Left lung (tissue), 4 donors: ENCODE measurements at regions not wholly inside any gene's neighbourhood (a gene's known extent, or its start where the extent isn't known, plus 50 kb on each side); places are given as distances from the start of the nearest gene placed in this dataset.
A peak's percentile ranks its signal among the peaks of the same experiment; 100 is the strongest.
"Not testable (repeated sequence)": the region's sequence is repeated elsewhere in the genome, so short reads cannot be mapped to it uniquely, and the experiment has no call there.

Experiments
- ATAC-seq: fragments of 200-7000 bp; cut with Tn5 transposase; one replicate; pipeline ENCODE4 v1.9.1; 2020; ENCODE audit warnings: moderate library complexity
- DNase-seq, 4 donors: peaks; one replicate each; pipeline ENCODE4 v3.0.0-alpha.2; 2013 to 2020
- H3K27ac ChIP-seq, 2 donors: fragments of 200-600 bp; sonication (generic) in 1 of 2; one replicate each; pipeline versions ENCODE4 v1.5.0 to v1.8.0; 2020 to 2021
- H3K27me3 ChIP-seq, 2 donors: fragments of 200-600 bp; sonication (generic) in 1 of 2; one replicate each; pipeline versions ENCODE4 v1.5.0 to v1.8.0; 2020 to 2021
- H3K36me3 ChIP-seq, 2 donors: fragments of 200-600 bp; sonication (generic) in 1 of 2; one replicate each; pipeline versions ENCODE4 v1.5.0 to v1.8.0; 2020 to 2021
- H3K4me1 ChIP-seq, 2 donors: fragments of 200-600 bp; one replicate each; pipeline ENCODE4 v1.8.0; 2021
- H3K4me3 ChIP-seq, 2 donors: fragments of 200-600 bp; sonication (generic) in 1 of 2; one replicate each; pipeline versions ENCODE4 v1.5.0 to v1.8.0; 2020 to 2021; ENCODE audit warnings: mild to moderate bottlenecking in 1 of 2
- H3K9me3 ChIP-seq, 2 donors: fragments of 200-600 bp; sonication (generic) in 1 of 2; one replicate each; pipeline versions ENCODE4 v1.5.0 to v1.8.0; 2020 to 2021
- CTCF ChIP-seq, 2 donors: fragments of 200-600 bp; sonication (generic) in 1 of 2; IDR thresholded peaks; one replicate each; pipeline versions ENCODE4 v1.5.0 to v1.8.0; 2021; ENCODE audit warnings: antibody characterized with exemption in 2 of 2
- intact Hi-C, 2 donors: fragments of 100-400 bp; cut with DNase I; formaldehyde crosslinking; loops; one replicate each; pipeline versions ENCODE4 v1.11.2 to v1.14.2; 2022
- donor health status: DM: no; HTN: yes; CAD: no.
- donor health status: DM: no; HTN: no; CAD: no.

DNA sequence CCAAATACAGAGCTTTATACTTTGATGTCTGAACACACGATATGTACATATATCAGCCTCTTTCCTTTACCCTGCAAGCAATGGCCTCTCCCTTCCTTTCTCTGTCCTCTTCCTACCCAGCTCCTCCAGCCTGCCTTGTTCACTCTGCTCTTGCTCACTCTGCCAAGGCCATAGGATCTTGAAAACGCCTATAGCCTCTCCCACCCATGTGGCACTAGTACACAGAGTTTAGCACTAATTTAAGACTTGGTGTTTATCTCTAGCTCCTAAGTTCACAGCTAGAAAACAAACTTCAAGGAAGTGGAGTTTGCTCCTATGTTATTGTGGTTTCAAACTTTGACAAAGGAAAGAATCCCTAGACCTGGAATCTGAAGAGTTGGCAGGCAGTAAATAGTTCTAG lies 225.0 kb upstream of the RUNX1 start:
- no peaks in the 10 kb centered on the region for H3K9me3 ChIP-seq
- intact Hi-C loops: no loop called here
- H3K27ac ChIP-seq: no peak overlapping the region
- H3K4me1 ChIP-seq: no peaks in the 10 kb centered on the region
- H3K36me3 ChIP-seq: no peaks in the 10 kb centered on the region
- H3K4me3 ChIP-seq: no peak overlapping the region
- H3K27me3 ChIP-seq: no peaks in the 10 kb centered on the region
- TF ChIP-seq CTCF (IDR thresholded peaks at IDR 0.05): no peak
- DNase-seq: no peak
- ATAC-seq: no peak

GRCh38 chr21:35273333-35273732 lies 224.2 kb upstream of the RUNX1 start:
- Histone ChIP-seq H3K27ac (no peak overlapping the region), H3K36me3 (no peaks in the 10 kb centered on the region), H3K9me3 (no peaks in the 10 kb centered on the region), H3K4me3 (no peak overlapping the region), H3K4me1 (no peaks in the 10 kb centered on the region), H3K27me3 (no peaks in the 10 kb centered on the region)
- intact Hi-C loops: no loop called here
- TF ChIP-seq CTCF (IDR thresholded peaks at IDR 0.05): no peak
- DNase-seq: peak in 1 of 4 donors; percentile 46
- ATAC-seq: peak; percentile 43

DNA sequence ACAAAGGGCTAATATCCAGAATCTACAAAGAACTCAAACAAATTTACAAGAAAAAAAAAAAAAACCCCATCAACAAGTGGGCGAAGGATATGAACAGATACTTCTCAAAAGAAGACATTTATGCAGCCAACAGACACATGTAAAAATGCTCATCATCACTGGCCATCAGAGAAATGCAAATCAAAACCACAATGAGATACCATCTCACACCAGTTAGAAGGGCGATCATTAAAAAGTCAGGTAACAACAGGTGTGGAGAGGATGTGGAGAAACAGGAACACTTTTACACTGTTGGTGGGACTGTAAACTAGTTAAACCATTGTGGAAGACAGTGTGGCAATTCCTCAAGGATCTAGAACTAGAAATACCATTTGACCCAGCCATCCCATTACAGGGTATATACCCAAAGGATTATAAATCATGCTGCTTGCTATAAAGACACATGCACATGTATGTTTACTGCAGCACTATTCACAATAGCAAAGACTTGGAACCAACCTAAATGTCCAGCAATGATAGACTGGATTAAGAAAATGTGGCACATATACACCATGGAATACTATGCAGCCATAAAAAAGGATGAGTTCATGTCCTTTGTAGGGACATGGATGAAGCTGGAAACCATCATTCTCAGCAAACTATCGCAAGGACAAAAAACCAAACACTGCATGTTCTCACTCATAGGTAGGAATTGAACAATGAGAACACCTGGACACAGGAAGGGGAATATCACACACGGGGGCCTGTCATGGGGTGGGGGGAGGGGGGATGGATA lies 222.4 kb upstream of the RUNX1 start:
- H3K4me1 ChIP-seq, ATAC-seq, DNase-seq, H3K4me3 ChIP-seq, intact Hi-C loops, H3K9me3 ChIP-seq, H3K27ac ChIP-seq, H3K36me3 ChIP-seq, H3K27me3 ChIP-seq: not testable (repeated sequence)

DNA sequence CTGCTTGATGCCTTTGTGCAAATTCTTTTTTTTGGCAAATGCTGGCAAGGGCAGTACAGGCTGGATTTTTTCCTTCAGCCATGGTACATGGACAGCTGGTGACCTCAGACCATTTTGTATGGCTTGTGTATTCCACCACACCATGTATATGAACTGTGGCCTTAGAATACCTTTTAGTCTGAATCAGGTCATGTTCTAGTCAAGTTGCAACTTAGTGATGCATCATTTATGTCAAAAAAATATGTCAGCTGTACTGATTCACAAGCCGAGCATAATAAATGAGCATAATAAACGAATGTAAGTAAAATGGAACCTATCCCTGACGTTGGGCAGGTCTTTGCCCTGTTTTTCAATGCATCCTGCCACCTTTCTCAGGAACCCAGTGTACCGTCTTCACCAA lies 219.7 kb upstream of the RUNX1 start:
- no peaks in the 10 kb centered on the region for H3K9me3 ChIP-seq
- DNase-seq (no peak), ATAC-seq (no peak)
- H3K36me3 ChIP-seq: no peaks in the 10 kb centered on the region
- intact Hi-C loops: no loop called here
- H3K27me3 ChIP-seq: no peaks in the 10 kb centered on the region
- no peak overlapping the region for H3K27ac ChIP-seq
- no peaks in the 10 kb centered on the region for H3K4me1 ChIP-seq
- no peak overlapping the region for H3K4me3 ChIP-seq
- no peak for TF ChIP-seq CTCF (IDR thresholded peaks at IDR 0.05)

GRCh38 chr21:35268261-35268660 lies 219.2 kb upstream of the RUNX1 start:
- ATAC-seq (no peak), DNase-seq (no peak)
- Histone ChIP-seq H3K36me3 (no peaks in the 10 kb centered on the region), H3K27me3 (no peaks in the 10 kb centered on the region), H3K4me1 (no peaks in the 10 kb centered on the region), H3K4me3 (no peak overlapping the region), H3K9me3 (no peaks in the 10 kb centered on the region), H3K27ac (no peak overlapping the region)
- no peak for TF ChIP-seq CTCF (IDR thresholded peaks at IDR 0.05)
- intact Hi-C loops: no loop called here

DNA sequence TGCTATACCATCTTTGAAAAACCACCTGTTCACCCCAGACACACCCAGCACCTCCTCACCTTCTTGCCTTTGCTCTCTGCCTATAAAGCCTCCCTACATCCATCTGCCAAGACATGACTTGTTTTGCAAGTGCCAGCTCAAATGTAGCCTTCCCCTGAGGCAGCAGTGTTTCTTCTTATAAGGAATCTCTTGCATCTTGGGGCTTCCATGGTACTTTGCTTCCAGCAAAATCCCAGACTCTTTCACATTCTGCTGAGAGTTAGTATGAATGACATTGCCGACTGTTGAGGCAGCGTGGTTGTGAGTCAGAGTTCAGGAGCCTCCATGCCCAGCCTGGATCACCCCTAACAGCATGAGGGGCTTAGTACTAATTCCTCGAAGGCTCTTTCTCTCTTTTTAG lies 217.4 kb upstream of the RUNX1 start:
- no peak for TF ChIP-seq CTCF (IDR thresholded peaks at IDR 0.05)
- H3K36me3 ChIP-seq: no peaks in the 10 kb centered on the region
- no peaks in the 10 kb centered on the region for H3K4me1 ChIP-seq
- H3K27ac ChIP-seq: no peak overlapping the region
- no peak for ATAC-seq
- intact Hi-C loops: no loop called here
- no peak overlapping the region for H3K4me3 ChIP-seq
- no peaks in the 10 kb centered on the region for H3K27me3 ChIP-seq
- DNase-seq: no peak
- no peaks in the 10 kb centered on the region for H3K9me3 ChIP-seq
